ENCODE measurements at regions not wholly inside any gene's neighbourhood (a gene's known extent, or its start where the extent isn't known, plus 50 kb on each side); places are given as distances from the start of the nearest gene placed in this dataset.

DNA sequence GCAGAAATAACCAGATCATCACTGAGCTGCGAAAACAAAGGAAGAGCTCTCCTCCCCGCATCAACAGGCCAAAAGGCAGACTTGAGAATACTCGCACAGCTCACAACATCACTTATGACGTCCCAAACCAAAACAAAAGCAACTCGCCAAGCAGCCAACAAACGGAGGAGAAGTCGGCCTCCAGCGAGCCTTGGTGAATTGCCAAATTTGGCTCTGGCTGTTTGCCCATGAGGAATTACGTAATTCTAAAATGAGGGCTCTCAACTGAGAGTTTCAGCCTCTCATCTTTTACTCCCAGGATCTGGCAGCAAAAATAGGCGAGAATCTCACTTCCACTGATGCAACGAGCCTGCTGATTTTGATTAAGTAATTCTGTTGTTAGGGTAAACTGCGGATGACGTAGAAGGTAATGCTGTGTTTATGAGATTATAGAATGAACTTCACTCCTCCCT lies 51.7 kb upstream of the SEMA6A start:
- Histone ChIP-seq H3K79me2 (replicated peaks; ENCODE audit: insufficient read depth, low read length) (no peaks in the 10 kb centered on the region), H2AFZ (ENCODE audit: low read depth, low read length) (no peak overlapping the region), H3K9me3 (ENCODE audit: low read length) (no peaks in the 10 kb centered on the region), H4K20me1 (ENCODE audit: insufficient read depth) (no peaks in the 10 kb centered on the region), H3K4me2 (ENCODE audit: low read length) (no peak overlapping the region), H3K4me3 (ENCODE audit: low read length) (no peak overlapping the region), H3F3A (ENCODE audit: insufficient read depth, low read length, poor library complexity, severe bottlenecking) (no peaks in the 10 kb centered on the region), H3K9me2 (ENCODE audit: insufficient read depth, low read length) (no peaks in the 10 kb centered on the region), H3K27me3 (ENCODE audit: insufficient read depth, low read depth, low read length) (no peaks in the 10 kb centered on the region), H3K36me3 (ENCODE audit: insufficient read depth, low read length) (no peaks in the 10 kb centered on the region), H3K9ac (ENCODE audit: low read length) (no peak overlapping the region), H3K27ac (ENCODE audit: low read length) (no peak overlapping the region)
- TF ChIP-seq CTCF (IDR thresholded peaks at IDR 0.05; ENCODE audit: poor library complexity, severe bottlenecking) = no peak
- TF ChIP-seq POLR2AphosphoS5 (IDR thresholded peaks at IDR 0.05) = no peak
- TF ChIP-seq MXI1 (conservative IDR thresholded peaks at IDR 0.05; ENCODE audit: poor library complexity, severe bottlenecking) = no peak
- TF ChIP-seq TAF1 (IDR thresholded peaks at IDR 0.05; ENCODE audit: low read depth) = no peak
- no peak for TF ChIP-seq REST (IDR thresholded peaks at IDR 0.05; ENCODE audit: borderline replicate concordance)
- no peak for TF ChIP-seq RAD21 (conservative IDR thresholded peaks at IDR 0.05)

Small RNA genes in the stretch of these regions (small RNA-seq; reads per million reads assigned to genes)
- 0 reads per million in 3 experiments for gene AC093534.1
- gene RNU7-34P = 0 to 0.57 (median 0) reads per million in 3 experiments
